ENCODE measurements at regions not wholly inside any gene's neighbourhood (a gene's known extent, or its start where the extent isn't known, plus 50 kb on each side); places are given as distances from the start of the nearest gene placed in this dataset.

DNA sequence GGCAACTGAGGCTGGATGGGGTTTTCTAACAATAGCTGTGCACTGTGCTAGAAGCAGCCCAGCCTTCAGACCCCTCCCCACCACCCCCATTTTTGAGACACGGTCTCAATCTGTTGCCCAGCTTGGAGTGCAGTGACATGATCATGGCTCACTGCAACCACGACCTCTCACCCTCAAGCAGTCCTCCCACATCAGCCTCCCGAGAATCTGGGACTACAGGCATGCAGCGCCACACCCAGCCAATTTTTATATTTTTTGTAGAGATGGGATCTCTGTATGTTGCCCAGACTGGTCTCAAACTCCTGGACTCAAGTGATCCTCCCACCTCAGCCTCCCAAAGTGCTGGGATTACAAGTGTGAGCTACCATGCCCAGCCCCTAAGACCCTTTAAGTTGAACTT, 182.5 kb downstream of the DRD1 start:
- TF ChIP-seq, protein P1, sequence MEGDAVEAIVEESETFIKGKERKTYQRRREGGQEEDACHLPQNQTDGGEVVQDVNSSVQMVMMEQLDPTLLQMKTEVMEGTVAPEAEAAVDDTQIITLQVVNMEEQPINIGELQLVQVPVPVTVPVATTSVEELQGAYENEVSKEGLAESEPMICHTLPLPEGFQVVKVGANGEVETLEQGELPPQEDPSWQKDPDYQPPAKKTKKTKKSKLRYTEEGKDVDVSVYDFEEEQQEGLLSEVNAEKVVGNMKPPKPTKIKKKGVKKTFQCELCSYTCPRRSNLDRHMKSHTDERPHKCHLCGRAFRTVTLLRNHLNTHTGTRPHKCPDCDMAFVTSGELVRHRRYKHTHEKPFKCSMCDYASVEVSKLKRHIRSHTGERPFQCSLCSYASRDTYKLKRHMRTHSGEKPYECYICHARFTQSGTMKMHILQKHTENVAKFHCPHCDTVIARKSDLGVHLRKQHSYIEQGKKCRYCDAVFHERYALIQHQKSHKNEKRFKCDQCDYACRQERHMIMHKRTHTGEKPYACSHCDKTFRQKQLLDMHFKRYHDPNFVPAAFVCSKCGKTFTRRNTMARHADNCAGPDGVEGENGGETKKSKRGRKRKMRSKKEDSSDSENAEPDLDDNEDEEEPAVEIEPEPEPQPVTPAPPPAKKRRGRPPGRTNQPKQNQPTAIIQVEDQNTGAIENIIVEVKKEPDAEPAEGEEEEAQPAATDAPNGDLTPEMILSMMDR (IDR thresholded peaks at IDR 0.05): no peak
- TF ChIP-seq, protein P2, sequence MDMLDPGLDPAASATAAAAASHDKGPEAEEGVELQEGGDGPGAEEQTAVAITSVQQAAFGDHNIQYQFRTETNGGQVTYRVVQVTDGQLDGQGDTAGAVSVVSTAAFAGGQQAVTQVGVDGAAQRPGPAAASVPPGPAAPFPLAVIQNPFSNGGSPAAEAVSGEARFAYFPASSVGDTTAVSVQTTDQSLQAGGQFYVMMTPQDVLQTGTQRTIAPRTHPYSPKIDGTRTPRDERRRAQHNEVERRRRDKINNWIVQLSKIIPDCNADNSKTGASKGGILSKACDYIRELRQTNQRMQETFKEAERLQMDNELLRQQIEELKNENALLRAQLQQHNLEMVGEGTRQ (CRISPR knock-in tag; IDR thresholded peaks at IDR 0.05): no peak
- no peak for TF ChIP-seq CBFB (CRISPR knock-in tag; IDR thresholded peaks at IDR 0.05; ENCODE audit: low read depth)

Data from WTC11 (cell line).